GM19455 (cell line): ENCODE measurements at regions not wholly inside any gene's neighbourhood (a gene's known extent, or its start where the extent isn't known, plus 50 kb on each side); places are given as distances from the start of the nearest gene placed in this dataset.

Experiments
- ATAC-seq: cut with Tn5 transposase; IDR thresholded peaks from one replicate; pipeline ENCODE4 v1.9.1; 2021; ENCODE audit not compliant: unreplicated experiment

DNA sequence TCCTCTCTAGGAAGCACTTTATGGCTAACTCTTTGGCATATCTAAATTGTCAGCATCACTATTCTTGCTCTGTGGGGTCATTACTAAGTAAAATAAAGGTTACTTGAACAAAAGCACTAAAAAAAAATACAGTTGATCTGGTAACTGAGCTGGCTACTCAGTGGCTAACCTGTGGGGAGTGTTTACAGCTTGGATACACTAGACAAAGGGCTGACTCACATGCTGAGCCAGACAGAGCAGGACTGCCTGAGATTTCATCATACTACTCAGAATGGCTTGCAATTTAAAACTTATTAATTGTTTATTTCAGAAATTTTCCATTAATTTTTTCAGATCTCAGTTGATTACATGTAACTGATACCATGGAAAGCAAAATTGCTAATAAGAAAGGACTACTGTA lies 1690.4 kb upstream of the SLC39A10 start:
- no peak for ATAC-seq

DNA sequence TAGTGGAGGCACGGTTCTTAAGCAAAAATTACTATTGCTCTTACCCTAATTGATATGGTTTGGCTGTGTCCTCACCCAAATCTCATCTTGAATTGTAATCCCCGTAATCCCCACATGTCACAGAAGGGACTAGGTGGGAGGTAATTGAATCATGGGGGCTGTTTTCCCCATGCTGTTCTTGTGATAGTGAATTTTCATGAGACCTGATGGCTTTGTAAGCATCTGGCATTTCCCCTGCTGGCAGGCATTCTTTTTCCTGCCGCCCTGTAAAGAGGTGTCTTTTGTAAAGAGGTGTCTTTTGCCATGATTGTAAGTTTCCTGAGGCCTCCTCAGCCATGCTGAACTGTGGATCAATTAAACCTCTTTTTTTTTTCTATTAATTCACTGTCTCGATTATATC lies 1691.8 kb upstream of the SLC39A10 start:
- no peak for ATAC-seq

DNA sequence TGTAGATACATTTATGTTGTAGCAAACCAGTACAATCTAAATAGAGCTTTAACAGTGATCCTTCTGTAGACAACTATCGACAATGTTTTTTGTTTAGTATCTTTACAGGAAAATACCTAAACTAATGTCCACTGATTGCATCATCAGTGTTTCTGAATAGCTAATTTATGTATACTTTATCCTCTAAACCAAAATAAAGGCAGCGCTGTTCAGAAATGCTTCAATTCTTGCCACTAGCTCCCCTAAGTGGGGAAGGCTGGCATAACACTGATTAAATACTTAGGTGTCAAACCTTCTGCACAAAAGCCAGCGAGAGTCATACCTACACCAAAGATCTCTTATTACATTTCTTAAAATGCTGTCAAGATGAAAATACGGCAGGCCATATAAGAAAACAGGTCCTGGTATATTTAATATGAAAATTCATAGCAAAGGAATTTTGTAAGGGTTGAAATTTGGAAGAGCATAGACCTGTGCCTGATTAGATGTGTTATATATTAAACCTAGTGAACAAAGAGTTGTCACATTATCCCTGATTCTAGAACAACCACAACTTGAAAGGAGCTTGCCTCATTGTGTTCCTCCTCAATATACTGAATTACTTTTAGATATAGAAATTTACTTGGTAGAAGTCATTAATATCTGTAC lies 1693.4 kb upstream of the SLC39A10 start:
- no peak for ATAC-seq

DNA sequence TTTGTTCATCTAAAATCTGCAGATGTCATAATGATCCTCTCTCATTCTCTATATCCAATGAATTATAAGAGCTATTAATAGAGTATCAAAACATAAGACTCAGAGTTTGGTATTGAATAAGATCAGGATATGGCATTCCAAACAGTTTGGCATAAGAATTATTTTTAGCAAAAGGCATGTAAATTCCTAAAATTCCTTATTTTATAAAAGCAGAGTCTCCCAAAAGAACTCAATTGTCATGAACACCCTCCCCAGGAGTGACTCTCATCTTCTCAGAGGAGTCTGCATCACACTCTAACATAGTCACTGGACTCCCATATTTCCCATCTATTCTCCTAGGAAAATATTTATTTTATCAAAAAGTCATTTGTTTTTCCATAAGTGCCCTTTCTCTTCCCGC lies 1710.2 kb upstream of the SLC39A10 start:
- ATAC-seq = no peak

DNA sequence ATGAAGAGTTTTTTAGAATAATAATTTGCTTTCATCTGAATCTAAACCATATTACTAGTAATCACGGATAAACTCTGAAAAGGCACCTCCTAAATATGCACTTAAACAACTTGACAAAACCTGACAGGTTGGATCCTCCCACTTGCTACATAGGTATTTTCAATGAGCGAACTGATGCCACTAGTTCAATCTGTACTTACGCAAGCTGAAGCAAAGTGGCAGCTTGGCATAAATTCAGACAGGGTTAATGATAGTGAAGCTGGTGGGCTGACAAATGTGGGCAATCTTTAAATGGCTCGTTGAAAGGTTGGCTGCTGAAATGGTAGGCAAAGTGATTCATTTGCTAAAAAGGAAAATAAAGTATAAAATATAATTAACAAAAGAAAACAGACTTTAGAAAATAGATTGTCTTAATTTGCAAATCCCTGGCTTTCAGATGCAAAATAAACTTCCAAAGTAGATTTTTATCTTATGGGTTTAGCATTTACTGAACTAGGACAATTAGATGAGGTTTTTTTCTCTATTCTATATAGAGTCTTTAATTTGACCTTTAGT lies 1713.5 kb upstream of the SLC39A10 start:
- no peak for ATAC-seq

DNA sequence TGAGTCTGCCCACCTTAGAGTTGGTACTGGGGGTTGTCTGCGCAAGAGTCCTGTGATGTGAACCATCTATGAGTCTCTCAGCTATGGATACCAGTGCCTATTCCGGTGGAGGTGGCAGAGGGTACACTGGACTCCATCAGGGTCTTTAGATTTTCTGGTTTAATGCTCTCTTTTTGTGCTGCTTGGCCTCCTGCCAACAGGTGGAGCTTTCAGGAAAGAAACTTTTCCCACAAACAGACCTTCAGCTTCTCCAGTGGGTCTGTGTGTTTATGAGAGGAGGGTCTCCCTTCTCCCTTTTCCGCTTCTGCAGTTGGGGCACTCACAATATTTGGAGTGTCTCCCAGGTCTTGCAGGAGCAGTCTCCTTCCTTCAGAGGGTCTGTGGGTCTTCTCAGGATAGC lies 1721.9 kb upstream of the SLC39A10 start:
- ATAC-seq = no peak

DNA sequence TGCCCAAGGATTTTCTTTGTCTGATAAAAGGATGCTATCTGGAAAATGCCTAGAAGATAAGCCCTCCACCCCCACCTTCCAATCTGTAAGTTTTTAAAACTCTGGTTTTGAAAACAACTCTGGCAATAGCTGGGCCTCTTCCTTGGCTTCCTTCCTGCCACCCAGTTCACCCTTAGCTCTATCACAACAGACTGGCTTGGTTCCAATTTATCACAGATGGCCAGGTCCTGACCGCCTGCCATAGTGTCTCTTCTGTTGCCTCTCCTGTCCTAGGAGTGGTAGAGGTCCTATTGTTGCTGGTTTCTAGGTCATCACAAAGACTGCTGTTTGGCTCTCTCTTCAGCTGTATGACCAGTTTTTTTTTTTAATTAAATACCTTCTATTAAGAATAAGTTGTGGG lies 1727.9 kb upstream of the SLC39A10 start:
- ATAC-seq = no peak

DNA sequence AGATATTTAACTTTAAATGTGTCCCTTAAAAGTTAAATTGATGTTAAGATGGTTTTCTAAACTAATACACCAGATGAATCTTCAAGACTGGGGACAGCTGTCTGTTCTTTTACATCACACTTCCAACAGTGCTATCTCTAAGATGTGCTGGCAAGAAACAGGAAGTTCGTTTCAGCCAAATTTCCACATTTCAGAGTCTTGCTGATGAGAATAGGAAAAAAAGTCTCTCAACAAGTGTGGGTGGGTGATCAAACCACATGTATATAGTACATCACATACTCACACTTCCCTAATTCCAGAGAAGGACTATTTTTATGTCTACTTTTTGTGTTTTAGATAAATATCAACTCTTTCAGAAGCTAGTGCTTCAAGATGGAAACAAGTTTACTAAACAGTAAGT lies 1712.8 kb upstream of the TMEFF2 start:
- ATAC-seq = no peak

DNA sequence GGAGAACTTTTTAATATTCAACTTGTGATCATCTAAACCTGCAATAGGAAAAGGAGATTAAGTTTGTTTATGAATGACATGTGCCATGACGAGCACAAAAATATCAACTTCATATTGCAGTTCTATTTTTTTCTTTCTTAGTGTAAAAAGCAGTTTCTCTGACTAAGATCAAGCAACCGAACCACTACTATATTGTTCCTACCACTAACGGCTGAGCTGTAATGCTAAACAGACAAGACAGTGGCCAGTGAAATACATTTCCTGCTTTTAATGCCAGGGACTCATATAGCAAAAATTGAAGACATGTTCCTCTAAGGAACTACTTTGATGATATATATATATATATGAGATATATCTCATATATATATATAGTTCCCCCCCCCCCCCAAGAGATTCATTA lies 1705.6 kb upstream of the TMEFF2 start:
- ATAC-seq = no peak

DNA sequence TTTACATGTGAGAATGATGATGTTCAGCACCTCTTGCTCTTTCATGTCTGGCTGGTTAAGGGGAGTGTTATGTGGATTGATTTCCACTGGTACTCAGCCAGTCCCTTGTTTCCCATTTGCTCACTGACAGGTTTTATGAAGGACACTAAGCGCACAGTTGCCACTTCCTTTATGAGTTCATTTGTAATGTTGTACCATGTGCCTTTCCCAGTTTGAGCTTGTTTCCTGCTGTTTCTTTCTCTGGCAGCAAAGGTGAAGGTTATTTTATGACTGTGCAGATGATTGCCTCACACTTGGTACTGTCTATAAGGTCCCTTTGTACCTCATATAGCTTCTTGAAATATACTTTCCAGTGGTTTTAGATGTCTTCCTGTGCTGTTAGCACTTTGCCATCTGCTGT lies 1700.5 kb upstream of the TMEFF2 start:
- ATAC-seq = no peak

DNA sequence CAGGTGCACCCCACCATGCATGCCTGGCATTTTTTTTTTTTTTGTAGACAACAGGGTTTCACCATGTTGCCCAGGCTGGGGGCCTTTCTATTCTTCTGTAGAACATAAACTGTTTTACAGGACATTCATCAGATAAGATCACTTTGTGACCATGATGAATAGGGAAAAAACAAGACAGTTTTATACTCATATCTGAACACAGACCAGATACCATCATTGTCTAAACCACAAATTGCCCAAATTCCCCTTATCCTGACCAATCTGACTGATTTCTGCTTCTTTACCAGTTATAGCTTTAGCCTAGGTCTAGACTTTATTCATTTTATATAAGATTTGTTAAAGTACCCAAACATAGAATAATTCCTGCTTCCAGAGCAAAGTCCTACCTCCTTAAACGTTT lies 1699.3 kb upstream of the TMEFF2 start:
- ATAC-seq = no peak

DNA sequence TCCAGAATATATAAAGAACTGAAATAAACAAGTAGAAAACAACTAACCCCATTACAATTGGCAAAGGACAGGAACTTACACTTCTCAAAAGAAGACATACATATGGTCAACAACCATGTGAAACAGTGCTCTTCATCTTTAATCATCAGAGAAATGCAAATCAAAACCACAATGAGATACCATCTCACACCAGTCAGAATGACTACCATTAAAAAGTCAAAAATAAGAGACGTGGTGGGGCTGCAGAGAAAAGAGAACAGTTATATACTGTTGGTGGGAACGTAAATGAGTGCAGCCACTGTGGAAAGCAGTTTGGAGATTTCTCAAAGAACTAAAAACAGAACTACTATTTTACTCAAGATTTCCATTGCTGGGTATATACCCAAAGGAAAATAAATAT lies 1696.3 kb upstream of the TMEFF2 start:
- ATAC-seq = no peak

DNA sequence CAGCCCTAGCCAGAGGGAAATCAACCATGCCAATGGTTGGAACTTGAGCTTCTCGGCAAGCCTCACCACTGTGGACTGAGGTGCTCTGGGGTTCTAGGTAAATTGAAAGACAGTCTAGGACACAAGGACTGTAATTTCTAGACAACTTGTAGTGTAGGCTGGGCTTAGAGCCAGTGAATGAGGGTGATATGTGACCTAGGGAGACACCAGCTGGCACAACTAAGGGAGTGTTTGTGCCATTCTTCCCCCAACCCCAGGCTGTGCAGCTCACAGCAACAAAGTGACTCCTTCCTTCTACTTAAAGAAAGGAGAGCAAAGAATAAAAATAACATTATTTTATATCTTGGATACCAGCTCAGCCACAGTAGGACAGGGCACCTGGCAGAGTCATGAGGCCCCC lies 1690.7 kb upstream of the TMEFF2 start:
- no peak for ATAC-seq

DNA sequence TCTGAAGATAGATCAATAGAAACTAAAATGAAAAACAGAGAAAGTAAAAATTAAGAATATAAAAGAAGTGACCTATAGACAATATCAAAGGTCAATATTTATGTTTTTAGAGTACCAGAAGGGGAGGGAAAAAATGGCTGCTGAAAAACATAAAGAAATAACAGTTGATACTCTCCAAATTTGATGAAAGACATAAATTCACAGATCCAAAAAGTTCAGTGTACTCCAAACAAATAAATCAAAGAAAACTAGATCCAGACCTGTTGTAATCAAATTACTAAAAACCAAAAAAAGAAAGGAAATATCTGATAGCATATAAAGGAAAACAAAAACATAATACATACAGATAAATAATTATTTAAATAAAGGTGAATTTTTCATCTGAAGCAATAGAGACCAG lies 1689.1 kb upstream of the TMEFF2 start:
- no peak for ATAC-seq

DNA sequence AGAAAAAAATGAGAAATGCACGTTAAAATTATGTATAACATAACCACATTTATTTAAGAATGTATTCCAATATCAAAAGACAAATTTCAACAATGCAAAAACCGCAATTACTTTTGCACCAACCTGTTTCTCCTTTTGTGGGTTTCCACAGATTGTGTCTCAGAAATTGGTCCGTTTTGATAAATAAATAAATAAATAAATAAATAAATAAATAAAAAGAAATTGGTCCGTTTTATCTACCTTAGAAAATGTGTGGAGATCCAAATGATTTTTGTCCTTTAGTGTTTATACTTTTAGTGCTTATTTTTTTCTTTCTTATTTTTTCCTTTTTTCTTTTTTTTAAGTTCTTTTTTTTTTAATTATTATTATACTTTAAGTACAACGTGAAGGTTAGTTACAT lies 1682.2 kb upstream of the TMEFF2 start:
- ATAC-seq = no peak

DNA sequence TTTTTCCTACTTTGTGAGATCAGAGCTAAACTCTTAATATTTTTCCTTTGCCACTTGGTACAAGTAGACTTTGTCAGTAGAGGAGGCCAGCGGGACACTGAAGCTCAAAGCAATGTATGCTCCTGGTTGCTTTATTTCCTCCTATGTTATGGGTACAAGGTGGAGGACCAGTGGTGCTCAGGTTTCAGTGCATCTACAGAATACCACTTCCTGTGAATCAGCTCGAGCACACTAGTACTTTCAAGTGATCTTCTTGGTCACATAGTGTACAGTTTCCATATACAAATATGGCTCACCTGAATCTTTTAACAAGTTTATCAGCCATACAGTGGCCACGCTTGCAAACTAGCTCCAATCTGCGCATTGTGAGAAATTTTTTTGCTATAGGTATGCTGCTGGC lies 1674.8 kb upstream of the TMEFF2 start:
- no peak for ATAC-seq

DNA sequence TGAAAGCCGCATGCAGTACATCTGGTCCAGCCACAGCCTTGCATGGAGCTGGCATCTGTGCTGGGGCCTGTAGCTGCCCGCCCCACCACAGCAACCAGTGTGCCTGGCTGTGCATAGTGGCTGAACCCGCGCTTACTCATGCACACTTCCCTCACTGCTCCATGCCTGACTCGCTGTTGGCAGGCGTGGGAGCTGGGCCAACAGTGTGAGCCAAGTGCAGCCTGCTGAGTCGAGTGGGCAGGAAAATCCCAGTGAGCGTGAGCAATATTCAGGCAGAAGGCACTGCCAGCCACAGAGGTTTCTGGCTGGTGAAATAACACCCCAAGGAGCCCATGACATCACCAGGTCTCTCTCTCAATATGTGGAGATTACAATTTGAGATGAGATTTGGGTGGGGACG lies 1674.1 kb upstream of the TMEFF2 start:
- no peak for ATAC-seq

DNA sequence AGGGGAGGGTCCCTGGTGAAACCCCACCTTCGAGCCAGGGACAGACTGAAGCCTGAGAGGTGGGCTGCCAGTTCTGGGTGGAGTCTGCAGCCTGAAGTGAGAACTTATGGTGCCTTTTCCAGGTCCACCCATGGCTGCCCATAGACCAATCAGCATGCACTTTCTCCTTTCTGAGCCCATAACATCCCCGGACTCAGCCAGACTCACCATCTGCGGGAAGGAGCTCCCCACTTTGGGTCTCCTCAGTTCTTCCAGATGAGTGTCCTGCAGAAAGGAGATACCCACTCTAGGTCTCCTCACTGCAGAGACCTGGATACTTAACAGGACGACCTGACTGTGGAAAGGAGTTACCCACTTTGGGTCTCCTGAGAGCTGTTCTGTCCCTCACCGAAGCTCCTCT lies 1673.4 kb upstream of the TMEFF2 start:
- no peak for ATAC-seq

DNA sequence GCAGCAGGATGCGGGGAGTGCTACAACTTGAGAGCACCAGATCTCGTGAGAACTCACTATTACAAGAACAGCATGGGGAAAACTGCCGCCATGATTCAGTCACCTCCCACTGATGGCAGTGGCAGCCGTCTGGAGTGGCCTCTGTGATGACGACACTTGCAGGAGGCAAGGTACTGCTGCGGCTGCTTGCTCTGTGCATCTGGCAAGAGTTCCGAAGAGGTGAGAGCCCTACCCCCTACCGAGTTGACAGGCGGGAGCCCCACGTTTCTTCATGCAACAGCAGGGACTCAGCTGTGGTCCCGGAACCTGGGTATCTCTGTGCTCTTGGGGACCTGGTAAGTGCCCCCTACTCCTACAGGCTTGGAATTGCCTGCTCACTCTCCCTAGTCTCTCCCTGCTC lies 1672.7 kb upstream of the TMEFF2 start:
- ATAC-seq = no peak

DNA sequence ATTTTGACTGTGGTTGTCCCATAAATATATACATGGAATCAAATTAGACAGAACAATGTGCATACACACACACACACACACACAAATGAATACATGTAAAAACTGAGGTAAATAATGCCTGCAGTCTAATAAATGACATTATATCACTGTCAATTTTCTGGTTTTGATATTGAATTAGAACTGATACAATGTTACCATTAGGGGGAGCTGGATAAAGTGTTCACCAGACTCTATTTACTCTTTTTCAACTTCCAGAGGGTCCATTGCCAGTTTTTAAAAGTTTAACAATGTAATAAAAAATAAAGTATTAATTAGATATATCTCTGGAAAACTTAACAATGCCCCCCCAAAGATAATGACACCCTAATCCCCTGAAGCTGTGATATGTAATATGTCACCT lies 1666.8 kb upstream of the TMEFF2 start:
- ATAC-seq = no peak

DNA sequence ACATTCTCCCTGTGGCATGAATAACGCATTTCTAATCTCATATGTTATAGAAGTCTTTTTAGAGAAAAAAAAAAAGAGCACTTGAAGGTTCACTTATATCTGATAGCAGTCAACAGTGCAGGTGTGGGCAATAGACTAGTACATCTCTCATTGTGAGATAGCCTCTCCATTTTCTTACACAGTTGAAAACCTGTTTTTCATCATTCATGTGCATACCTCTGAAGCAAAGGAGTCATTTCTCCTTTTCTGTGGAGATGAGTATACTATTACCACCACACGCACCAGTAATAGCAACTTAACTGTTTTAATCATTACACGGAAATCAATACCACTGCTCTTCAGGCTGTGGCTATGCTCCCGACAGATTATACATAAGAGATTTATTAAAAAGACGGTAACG lies 1653.3 kb upstream of the TMEFF2 start:
- no peak for ATAC-seq

DNA sequence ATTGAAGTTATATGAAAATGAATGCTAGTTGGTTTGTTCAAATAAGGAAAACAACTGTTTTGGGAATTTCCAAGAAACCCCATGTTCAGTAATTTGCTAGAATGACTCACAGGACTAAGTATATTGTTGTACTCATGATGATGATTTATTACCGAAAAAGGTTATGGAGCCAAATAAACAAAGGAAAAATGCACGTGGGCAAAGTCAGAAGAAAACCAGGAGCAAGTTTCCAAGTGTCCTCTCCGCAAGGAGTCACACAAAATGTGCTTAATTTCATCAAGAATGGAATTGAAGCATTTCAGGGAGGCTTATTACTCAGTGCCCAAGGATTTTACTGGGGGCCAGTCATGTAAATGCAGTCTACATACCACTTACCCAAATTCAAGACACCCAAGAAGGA lies 1652.4 kb upstream of the TMEFF2 start:
- ATAC-seq = no peak

DNA sequence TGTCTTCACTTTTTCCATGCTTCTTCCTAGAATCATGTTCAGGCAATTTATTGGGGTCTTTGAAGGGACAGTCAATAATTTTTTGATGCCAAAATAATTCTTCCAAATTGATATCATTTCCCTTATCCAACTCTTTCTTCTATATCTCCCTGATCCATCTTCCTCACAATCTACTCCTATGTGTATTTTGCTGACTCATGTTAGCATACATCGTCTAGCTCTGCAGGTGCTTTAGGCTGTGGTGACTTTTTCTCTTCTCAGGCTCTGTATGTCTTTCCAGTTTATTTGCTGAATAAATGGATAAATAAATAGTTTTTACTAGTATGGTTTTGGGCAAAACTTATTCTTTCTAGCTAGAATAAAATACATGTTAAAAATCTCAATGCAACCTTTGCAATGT lies 1650.9 kb upstream of the TMEFF2 start:
- ATAC-seq = no peak
